ENCODE measurements at regions not wholly inside any gene's neighbourhood (a gene's known extent, or its start where the extent isn't known, plus 50 kb on each side); places are given as distances from the start of the nearest gene placed in this dataset.

- TF ChIP-seq, protein P1, sequence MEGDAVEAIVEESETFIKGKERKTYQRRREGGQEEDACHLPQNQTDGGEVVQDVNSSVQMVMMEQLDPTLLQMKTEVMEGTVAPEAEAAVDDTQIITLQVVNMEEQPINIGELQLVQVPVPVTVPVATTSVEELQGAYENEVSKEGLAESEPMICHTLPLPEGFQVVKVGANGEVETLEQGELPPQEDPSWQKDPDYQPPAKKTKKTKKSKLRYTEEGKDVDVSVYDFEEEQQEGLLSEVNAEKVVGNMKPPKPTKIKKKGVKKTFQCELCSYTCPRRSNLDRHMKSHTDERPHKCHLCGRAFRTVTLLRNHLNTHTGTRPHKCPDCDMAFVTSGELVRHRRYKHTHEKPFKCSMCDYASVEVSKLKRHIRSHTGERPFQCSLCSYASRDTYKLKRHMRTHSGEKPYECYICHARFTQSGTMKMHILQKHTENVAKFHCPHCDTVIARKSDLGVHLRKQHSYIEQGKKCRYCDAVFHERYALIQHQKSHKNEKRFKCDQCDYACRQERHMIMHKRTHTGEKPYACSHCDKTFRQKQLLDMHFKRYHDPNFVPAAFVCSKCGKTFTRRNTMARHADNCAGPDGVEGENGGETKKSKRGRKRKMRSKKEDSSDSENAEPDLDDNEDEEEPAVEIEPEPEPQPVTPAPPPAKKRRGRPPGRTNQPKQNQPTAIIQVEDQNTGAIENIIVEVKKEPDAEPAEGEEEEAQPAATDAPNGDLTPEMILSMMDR (IDR thresholded peaks at IDR 0.05; ENCODE audit: insufficient read depth, missing control alignments) = no peak
- FAIRE-seq (no peak), DNase-seq (ENCODE audit: insufficient read length, low spot score) (no peak)
These were observed 360.2 kb upstream of the ROPN1 start for GRCh38 chr3:124352149-124352539.

DNA sequence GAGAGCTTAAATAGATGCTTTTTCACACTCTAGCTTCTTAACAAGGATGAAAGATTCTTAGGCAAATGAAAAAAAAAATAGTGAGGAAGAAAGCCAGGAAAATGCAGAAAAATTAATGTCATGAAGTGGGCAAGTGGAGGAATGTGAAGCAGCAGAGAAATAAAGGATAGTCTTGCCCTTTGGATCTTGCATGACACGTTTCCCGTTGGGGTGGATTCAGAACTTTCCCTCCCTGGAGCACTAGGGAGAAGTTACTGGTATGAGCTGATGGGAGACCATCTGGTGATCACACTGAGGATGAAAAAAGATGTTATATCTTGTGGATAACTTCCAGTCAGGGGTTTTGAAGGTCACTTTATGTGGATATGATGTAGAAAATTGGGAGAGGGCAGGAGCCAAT, 361.8 kb upstream of the ROPN1 start:
- TF ChIP-seq, protein P1 (IDR thresholded peaks at IDR 0.05; ENCODE audit: insufficient read depth, missing control alignments) = no peak
- no peak for FAIRE-seq
- DNase-seq (ENCODE audit: insufficient read length, low spot score) = no peak

DNA sequence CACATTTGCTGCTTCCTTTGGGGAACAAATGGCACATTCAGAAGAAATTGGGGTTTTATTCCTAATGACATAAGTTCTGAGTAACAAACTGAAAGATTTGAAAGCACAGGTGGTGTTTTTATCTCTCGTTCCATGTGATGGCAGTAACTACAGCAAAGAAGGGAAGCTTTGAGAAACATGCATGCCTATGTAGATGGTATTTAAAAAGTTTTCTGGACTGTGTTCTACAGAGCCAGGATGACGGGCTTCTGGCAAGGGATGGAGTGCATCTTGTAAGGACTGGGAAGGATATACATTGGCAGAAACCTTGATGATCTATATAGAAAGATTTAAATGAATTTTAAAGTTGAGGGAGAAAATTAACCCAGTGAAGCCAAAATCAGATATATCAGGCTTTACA, 362.2 kb upstream of the ROPN1 start:
- DNase-seq (ENCODE audit: insufficient read length, low spot score) (no peak), FAIRE-seq (no peak)

DNA sequence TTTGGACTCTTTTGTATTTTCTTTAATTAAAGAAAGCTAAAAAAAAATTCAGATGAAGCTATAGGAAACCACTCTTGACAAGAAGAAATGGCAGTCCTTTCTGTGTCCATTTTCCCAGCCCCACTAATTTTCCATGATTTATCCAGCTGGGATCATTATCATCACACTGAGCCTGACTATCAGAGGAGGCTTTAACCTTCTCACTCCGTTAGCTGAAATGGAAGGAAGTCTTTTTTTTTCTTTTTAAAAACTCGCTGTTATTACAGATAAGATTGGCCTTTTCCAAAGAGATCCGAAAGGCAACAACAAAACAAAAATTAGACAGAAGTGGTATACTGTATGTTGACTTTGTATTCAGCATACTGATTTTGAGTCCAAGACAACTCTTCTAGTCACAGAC, 366.2 kb upstream of the ROPN1 start:
- DNase-seq (ENCODE audit: insufficient read length, low spot score) = no peak
- FAIRE-seq = no peak
- TF ChIP-seq, protein P1 (IDR thresholded peaks at IDR 0.05; ENCODE audit: insufficient read depth, missing control alignments) = no peak

More for the DNA sequence above, 362.2 kb upstream of the ROPN1 start:
- TF ChIP-seq, protein P1 (IDR thresholded peaks at IDR 0.05; ENCODE audit: insufficient read depth, missing control alignments) = no peak

GRCh38 chr3:124360155-124360554, 368.2 kb upstream of the ROPN1 start:
- DNase-seq (ENCODE audit: insufficient read length, low spot score) (no peak), FAIRE-seq (no peak)
- TF ChIP-seq, protein P1 (IDR thresholded peaks at IDR 0.05; ENCODE audit: insufficient read depth, missing control alignments) = no peak

GRCh38 chr3:124360563-124360962, 368.6 kb upstream of the ROPN1 start:
- FAIRE-seq = no peak
- TF ChIP-seq, protein P1 (IDR thresholded peaks at IDR 0.05; ENCODE audit: insufficient read depth, missing control alignments) = no peak
- DNase-seq (ENCODE audit: insufficient read length, low spot score) = no peak

DNA sequence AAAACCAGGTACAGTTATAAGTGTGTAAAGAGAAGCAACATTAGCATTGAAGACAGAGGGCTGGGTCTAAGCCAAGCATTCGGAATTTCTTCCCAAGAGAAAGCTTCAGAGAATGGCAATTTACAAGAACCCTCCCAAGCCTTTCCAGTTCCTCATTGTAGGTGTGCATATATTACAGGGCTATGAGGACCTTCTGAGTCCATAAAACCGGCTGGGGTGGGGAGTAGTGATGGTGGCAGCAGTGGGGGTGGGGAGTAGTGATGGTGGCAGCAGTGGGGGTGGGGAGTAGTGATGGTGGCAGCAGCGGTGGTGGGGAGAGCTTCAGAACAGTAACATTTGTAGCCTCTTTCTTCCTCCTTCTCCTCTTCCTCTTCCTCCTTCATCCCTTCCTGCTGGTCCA, 368.7 kb upstream of the UMPS start:
- FAIRE-seq (no peak), DNase-seq (ENCODE audit: insufficient read length, low spot score) (no peak)
- TF ChIP-seq, protein P1 (IDR thresholded peaks at IDR 0.05; ENCODE audit: insufficient read depth, missing control alignments) = no peak

Data from D721Med (cell line).